Panc1 (cell line): ENCODE measurements at regions not wholly inside any gene's neighbourhood (a gene's known extent, or its start where the extent isn't known, plus 50 kb on each side); places are given as distances from the start of the nearest gene placed in this dataset.

Experiments
- POLR2AphosphoS5 ChIP-seq: IDR thresholded peaks from 2 replicates; pipeline ENCODE4 v1.6.1; 2012; ENCODE audit warnings: mild to moderate bottlenecking, low read depth, low read length, moderate library complexity
- TF ChIP-seq, protein P1 (sequence below): fragments of 450-650 bp; IDR thresholded peaks from 2 replicates; pipeline ENCODE4 v1.5.1; 2017; ENCODE audit warnings: mild to moderate bottlenecking

DNA sequence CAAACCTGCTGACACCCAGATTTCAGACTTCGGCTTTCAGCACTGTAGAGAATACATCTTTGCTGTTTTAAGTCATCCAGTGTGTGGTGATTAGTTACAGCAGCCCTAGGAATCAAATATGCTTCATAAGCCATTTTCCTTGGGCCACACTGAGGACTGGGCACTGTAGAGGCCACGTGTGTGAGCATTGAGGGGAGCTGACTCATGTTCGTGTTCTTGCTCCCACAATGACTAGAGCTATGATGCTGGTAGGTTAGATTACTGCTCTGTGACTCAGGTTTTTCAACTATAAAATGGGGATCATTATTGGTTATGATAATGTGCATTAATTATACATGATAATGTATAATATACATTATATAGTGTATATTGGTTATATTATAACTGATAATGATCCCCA is 96.5 kb upstream of the PALM2AKAP2 start:
- TF ChIP-seq, protein P1, sequence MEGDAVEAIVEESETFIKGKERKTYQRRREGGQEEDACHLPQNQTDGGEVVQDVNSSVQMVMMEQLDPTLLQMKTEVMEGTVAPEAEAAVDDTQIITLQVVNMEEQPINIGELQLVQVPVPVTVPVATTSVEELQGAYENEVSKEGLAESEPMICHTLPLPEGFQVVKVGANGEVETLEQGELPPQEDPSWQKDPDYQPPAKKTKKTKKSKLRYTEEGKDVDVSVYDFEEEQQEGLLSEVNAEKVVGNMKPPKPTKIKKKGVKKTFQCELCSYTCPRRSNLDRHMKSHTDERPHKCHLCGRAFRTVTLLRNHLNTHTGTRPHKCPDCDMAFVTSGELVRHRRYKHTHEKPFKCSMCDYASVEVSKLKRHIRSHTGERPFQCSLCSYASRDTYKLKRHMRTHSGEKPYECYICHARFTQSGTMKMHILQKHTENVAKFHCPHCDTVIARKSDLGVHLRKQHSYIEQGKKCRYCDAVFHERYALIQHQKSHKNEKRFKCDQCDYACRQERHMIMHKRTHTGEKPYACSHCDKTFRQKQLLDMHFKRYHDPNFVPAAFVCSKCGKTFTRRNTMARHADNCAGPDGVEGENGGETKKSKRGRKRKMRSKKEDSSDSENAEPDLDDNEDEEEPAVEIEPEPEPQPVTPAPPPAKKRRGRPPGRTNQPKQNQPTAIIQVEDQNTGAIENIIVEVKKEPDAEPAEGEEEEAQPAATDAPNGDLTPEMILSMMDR, result no peak
- TF ChIP-seq POLR2AphosphoS5, result no peak
